MM.1S (cell line): ENCODE measurements at regions not wholly inside any gene's neighbourhood (a gene's known extent, or its start where the extent isn't known, plus 50 kb on each side); places are given as distances from the start of the nearest gene placed in this dataset.

Experiments used
- DNase-seq: peaks from one replicate; pipeline ENCODE4 v3.0.0-alpha.2; 2015
- H2AFZ ChIP-seq: fragments of 300-600 bp; sonication (generic); 2 replicates; pipeline ENCODE4 v1.6.0; 2016; ENCODE audit warnings: antibody characterized with exemption, low read length
- H3F3A ChIP-seq: fragments of 300-600 bp; sonication (generic); 2 replicates; pipeline ENCODE4 v1.6.1; 2016; ENCODE audit warnings: mild to moderate bottlenecking, antibody characterized with exemption, low read length, moderate library complexity, mixed read lengths; ENCODE audit not compliant: insufficient read depth
- H3K27ac ChIP-seq: fragments of 300-600 bp; sonication (generic); 2 replicates; pipeline ENCODE4 v1.5.1; 2016; ENCODE audit warnings: mild to moderate bottlenecking, low read length
- H3K27me3 ChIP-seq: fragments of 300-600 bp; sonication (generic); replicated peaks from 2 replicates; pipeline ENCODE4 v1.6.0; 2016; ENCODE audit warnings: low read length; ENCODE audit not compliant: insufficient read depth
- H3K36me3 ChIP-seq: fragments of 300-600 bp; sonication (generic); replicated peaks from 2 replicates; pipeline ENCODE4 v1.6.1; 2016; ENCODE audit warnings: mild to moderate bottlenecking, low read length, mixed read lengths; ENCODE audit not compliant: insufficient read depth
- H3K4me1 ChIP-seq: fragments of 300-600 bp; sonication (generic); 2 replicates; pipeline ENCODE4 v1.6.1; 2016; ENCODE audit warnings: low read length, mixed read lengths
- H3K4me2 ChIP-seq: fragments of 300-600 bp; sonication (generic); 2 replicates; pipeline ENCODE4 v1.6.0; 2016; ENCODE audit warnings: low read depth, low read length
- H3K4me3 ChIP-seq: fragments of 300-600 bp; sonication (generic); 2 replicates; pipeline ENCODE4 v1.5.1; 2016; ENCODE audit warnings: low read length, mixed read lengths
- H3K79me2 ChIP-seq: fragments of 300-600 bp; sonication (generic); 2 replicates; pipeline ENCODE4 v1.6.1; 2016; ENCODE audit warnings: mixed run types, low read length, mixed read lengths
- H3K9ac ChIP-seq: fragments of 300-600 bp; sonication (generic); 2 replicates; pipeline ENCODE4 v1.6.1; 2016; ENCODE audit warnings: low read length, mixed read lengths
- H3K9me2 ChIP-seq: fragments of 300-600 bp; sonication (generic); replicated peaks from 2 replicates; pipeline ENCODE4 v1.6.1; 2016; ENCODE audit warnings: mild to moderate bottlenecking, low read length, mixed read lengths; ENCODE audit not compliant: insufficient read depth
- H3K9me3 ChIP-seq: fragments of 300-600 bp; sonication (generic); replicated peaks from 2 replicates; pipeline ENCODE4 v1.6.1; 2016; ENCODE audit warnings: mild to moderate bottlenecking, low read length, mixed read lengths; ENCODE audit not compliant: insufficient read depth
- H4K20me1 ChIP-seq: fragments of 300-600 bp; sonication (generic); 2 replicates; pipeline ENCODE4 v1.6.1; 2016; ENCODE audit warnings: mild to moderate bottlenecking, low read length, moderate library complexity, mixed read lengths; ENCODE audit not compliant: insufficient read depth
- EZH2 ChIP-seq: fragments of 300-600 bp; sonication (generic); optimal IDR thresholded peaks from 2 replicates; pipeline ENCODE3; 2017; ENCODE audit warnings: low read depth, mild to moderate bottlenecking, antibody characterized with exemption, low read length, mixed read lengths
- EZH2phosphoT487 ChIP-seq: fragments of 300-600 bp; sonication (generic); IDR thresholded peaks from 2 replicates; pipeline ENCODE4 v1.6.1; 2018; ENCODE audit warnings: antibody characterized with exemption, low read length
- TF ChIP-seq, protein P1 (sequence below): fragments of 300-600 bp; sonication (generic); IDR thresholded peaks from 2 replicates; pipeline ENCODE4 v1.5.1; 2016; ENCODE audit warnings: antibody characterized with exemption, low read length, mixed read lengths

- Histone ChIP-seq H3K4me1 (no peaks in the 10 kb centered on the region), H3F3A (no peaks in the 10 kb centered on the region), H3K4me3 (no peak overlapping the region), H2AFZ (no peak overlapping the region), H3K27me3 (no peaks in the 10 kb centered on the region), H3K79me2 (no peaks in the 10 kb centered on the region), H3K9ac (no peak overlapping the region), H3K4me2 (no peak overlapping the region), H4K20me1 (no peaks in the 10 kb centered on the region), H3K9me2 (no peaks in the 10 kb centered on the region), H3K9me3 (no peaks in the 10 kb centered on the region), H3K27ac (no peak overlapping the region), H3K36me3 (no peaks in the 10 kb centered on the region)
- TF ChIP-seq, protein P1, sequence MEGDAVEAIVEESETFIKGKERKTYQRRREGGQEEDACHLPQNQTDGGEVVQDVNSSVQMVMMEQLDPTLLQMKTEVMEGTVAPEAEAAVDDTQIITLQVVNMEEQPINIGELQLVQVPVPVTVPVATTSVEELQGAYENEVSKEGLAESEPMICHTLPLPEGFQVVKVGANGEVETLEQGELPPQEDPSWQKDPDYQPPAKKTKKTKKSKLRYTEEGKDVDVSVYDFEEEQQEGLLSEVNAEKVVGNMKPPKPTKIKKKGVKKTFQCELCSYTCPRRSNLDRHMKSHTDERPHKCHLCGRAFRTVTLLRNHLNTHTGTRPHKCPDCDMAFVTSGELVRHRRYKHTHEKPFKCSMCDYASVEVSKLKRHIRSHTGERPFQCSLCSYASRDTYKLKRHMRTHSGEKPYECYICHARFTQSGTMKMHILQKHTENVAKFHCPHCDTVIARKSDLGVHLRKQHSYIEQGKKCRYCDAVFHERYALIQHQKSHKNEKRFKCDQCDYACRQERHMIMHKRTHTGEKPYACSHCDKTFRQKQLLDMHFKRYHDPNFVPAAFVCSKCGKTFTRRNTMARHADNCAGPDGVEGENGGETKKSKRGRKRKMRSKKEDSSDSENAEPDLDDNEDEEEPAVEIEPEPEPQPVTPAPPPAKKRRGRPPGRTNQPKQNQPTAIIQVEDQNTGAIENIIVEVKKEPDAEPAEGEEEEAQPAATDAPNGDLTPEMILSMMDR: no peak
- TF ChIP-seq EZH2phosphoT487 (no peak), EZH2 (no peak)
- no peak for DNase-seq
Observed at GRCh38 chr5:9686216-9686615, 56.1 kb upstream of the TAS2R1 start.

DNA sequence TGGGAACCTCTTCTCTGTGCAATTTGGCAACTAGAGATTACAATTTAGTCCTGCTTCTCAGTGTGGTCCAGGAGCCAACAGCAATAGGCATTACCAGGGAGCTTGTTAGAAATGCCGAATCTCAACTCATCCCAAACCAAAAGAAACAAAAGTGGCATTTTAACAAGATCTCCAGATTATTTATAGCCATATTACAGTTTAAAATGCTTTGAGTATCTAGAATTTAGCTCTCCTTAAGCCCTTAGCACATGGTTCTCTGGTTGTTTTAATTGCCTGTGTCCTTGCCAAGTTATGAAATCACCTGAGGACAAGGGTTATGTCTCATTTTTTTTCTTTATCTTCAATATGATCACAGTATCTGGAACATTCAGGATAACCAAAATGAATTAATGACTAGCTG lies 51.6 kb upstream of the TAS2R1 start:
- Histone ChIP-seq H3K9me2 (no peaks in the 10 kb centered on the region), H3K27ac (no peak overlapping the region), H3K4me1 (no peaks in the 10 kb centered on the region), H3K36me3 (no peaks in the 10 kb centered on the region), H3K79me2 (no peaks in the 10 kb centered on the region), H2AFZ (no peak overlapping the region), H3K27me3 (no peaks in the 10 kb centered on the region), H3F3A (no peaks in the 10 kb centered on the region), H4K20me1 (no peaks in the 10 kb centered on the region), H3K4me2 (no peak overlapping the region), H3K9me3 (no peaks in the 10 kb centered on the region), H3K4me3 (no peak overlapping the region), H3K9ac (no peak overlapping the region)
- TF ChIP-seq EZH2phosphoT487 (no peak), EZH2 (no peak)
- TF ChIP-seq, protein P1: no peak
- DNase-seq: no peak
